AG10803 (cell line): ENCODE measurements at regions not wholly inside any gene's neighbourhood (a gene's known extent, or its start where the extent isn't known, plus 50 kb on each side); places are given as distances from the start of the nearest gene placed in this dataset.

Experiments
- DNase-seq: peaks from one replicate; pipeline ENCODE4 v3.0.0; 2010; ENCODE audit warnings: low read depth
- H3K4me3 ChIP-seq: 2 replicates; pipeline ENCODE4 v1.5.1; 2011; ENCODE audit warnings: mild to moderate bottlenecking, low read length, control low read depth
- TF ChIP-seq, protein P1 (sequence below): conservative IDR thresholded peaks from 2 replicates; pipeline ENCODE4 v1.5.1; 2011; ENCODE audit warnings: mild to moderate bottlenecking, low read length, control low read depth, inconsistent platforms

DNA sequence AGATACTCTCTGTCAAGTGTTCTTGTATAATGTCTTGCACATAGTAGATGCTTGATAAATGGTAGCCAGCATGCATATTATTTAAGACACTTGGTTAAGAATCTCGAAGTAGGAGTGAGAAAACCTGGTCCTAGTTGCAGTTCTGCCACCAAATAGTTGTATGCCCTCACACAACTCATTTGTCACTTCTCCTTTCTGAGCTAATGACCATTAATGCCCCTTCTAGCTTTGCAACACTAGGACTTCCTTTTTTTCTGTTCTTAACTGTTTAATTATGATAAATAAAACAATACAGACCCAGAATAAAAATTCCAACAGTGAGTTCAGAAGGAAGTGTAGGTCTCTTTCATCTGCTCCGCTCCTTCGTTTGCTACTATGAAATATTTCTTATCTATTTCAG lies 453.6 kb downstream of the TMEM135 start:
- no peak for DNase-seq
- no peak overlapping the region for H3K4me3 ChIP-seq
- TF ChIP-seq, protein P1, sequence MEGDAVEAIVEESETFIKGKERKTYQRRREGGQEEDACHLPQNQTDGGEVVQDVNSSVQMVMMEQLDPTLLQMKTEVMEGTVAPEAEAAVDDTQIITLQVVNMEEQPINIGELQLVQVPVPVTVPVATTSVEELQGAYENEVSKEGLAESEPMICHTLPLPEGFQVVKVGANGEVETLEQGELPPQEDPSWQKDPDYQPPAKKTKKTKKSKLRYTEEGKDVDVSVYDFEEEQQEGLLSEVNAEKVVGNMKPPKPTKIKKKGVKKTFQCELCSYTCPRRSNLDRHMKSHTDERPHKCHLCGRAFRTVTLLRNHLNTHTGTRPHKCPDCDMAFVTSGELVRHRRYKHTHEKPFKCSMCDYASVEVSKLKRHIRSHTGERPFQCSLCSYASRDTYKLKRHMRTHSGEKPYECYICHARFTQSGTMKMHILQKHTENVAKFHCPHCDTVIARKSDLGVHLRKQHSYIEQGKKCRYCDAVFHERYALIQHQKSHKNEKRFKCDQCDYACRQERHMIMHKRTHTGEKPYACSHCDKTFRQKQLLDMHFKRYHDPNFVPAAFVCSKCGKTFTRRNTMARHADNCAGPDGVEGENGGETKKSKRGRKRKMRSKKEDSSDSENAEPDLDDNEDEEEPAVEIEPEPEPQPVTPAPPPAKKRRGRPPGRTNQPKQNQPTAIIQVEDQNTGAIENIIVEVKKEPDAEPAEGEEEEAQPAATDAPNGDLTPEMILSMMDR = no peak

GRCh38 chr11:87490671-87491070 lies 452.9 kb downstream of the TMEM135 start:
- H3K4me3 ChIP-seq = no peak overlapping the region
- DNase-seq = no peak
- TF ChIP-seq, protein P1 = no peak

DNA sequence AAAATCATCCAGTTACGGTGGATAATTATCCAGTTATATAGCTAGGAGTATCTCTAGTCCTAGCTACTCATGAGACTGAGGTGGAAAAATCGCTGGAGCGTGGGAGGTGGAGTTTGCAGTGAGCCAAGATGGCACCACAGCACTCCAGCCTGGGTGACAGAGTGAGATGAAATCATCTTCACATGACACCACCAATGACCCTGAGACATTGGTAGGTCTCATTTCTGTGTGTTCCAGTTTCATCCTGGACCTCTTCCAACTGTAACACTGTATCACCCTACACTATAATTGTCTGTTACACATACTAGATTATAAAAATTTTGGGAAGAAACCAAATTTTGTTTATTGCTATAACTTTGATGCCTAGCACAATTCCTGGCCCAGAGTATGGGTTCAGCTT lies 446.8 kb downstream of the TMEM135 start:
- TF ChIP-seq, protein P1 = no peak
- no peak overlapping the region for H3K4me3 ChIP-seq
- no peak for DNase-seq

DNA sequence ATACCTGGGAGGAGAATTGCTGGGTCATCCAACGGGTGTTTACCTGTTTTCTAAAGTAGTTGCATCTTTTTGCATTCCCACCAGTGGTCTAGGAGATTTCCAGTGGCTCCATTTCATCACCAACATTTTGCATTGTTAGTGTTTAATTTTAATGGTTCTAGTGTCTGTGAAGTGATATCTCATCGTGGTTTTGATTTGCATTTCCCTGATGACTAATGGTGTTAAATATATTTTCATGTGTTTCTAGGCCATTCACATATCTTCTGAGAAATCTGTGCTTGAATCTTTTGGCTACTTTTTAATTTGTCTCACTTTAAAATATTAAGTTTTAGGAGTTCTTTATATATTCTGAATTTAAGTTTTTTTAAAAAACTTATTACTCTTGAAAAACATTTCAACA lies 439.6 kb downstream of the TMEM135 start:
- TF ChIP-seq, protein P1 = no peak
- DNase-seq = no peak
- H3K4me3 ChIP-seq = no peak overlapping the region

GRCh38 chr11:87473174-87473573 lies 435.4 kb downstream of the TMEM135 start:
- no peak overlapping the region for H3K4me3 ChIP-seq
- peak; percentile 92 for DNase-seq
- TF ChIP-seq, protein P1 = no peak

DNA sequence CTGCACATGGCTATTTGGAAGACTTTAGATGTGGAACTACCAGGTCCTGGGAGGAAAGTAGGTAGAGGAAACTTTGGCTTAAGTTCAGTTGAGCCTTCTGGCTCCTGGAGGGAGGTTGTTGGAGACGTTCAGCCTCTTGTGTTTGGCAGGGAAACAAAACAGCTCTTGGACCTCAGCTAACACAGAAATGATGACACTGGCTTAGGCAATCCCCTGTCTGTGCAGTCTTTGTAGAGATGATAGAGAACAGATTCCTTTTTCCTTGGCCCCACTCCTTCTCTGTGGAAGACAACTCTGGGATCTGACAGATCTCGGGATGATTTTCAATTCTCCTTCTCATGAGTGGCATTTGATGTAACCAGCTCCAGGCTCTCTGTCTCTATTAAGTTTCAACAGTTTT lies 428.5 kb downstream of the TMEM135 start:
- TF ChIP-seq, protein P1 = no peak
- peak; percentile 85 for DNase-seq
- H3K4me3 ChIP-seq = no peak overlapping the region

- no peak overlapping the region for H3K4me3 ChIP-seq
- no peak for DNase-seq
- TF ChIP-seq, protein P1 = no peak
These were observed 428.0 kb downstream of the TMEM135 start for GRCh38 chr11:87465716-87466115.
